ENCODE measurements at regions not wholly inside any gene's neighbourhood (a gene's known extent, or its start where the extent isn't known, plus 50 kb on each side); places are given as distances from the start of the nearest gene placed in this dataset.
"Not testable (repeated sequence)": the region's sequence is repeated elsewhere in the genome, so short reads cannot be mapped to it uniquely, and the experiment has no call there.

DNA sequence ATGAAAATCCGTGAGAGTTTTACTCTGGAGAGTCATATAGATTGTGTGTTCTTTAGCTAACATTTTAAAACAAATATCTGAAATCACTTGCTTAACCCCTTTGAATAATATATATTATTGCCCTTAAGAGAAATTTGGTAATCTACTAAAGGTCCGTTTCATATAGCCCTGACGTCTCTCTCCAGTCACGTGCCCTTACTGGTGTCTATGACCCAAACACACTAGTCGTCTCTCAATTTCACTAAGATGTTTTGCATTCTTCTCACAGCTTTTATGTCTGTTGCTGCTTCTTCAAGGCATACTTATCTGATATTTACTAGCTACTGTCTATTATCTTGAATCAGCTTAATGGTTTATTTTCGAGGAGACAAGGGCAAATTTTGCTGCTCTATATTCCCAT lies 409.9 kb downstream of the KCNJ18 start:
- POLR2A ChIA-PET: no interaction called here
- no peak overlapping the region for H3K4me3 ChIP-seq (ENCODE audit: low read depth, low read length)

DNA sequence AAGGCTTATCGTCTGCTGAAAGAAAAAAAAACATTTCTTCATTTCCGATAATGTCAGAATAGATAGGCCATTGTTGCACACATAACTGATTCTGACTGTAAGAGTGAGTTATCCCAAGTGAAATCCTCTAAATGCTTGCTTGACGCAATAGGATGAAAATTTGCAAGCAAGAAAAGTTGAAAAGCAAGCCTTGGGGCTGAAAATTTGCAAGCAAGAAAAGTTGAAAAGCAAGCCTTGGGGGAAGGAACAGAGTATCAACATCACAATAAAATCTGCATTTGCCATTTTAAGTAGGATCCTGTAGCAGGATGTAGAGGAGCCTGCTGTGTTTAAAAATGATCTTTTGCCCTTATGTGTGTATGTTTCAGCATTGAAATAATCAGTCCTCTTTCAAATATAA lies 424.4 kb downstream of the KCNJ18 start:
- POLR2A ChIA-PET, CTCF ChIA-PET: not testable (repeated sequence)

More for the DNA sequence above, 409.9 kb downstream of the KCNJ18 start:
- TF ChIP-seq, protein P1, sequence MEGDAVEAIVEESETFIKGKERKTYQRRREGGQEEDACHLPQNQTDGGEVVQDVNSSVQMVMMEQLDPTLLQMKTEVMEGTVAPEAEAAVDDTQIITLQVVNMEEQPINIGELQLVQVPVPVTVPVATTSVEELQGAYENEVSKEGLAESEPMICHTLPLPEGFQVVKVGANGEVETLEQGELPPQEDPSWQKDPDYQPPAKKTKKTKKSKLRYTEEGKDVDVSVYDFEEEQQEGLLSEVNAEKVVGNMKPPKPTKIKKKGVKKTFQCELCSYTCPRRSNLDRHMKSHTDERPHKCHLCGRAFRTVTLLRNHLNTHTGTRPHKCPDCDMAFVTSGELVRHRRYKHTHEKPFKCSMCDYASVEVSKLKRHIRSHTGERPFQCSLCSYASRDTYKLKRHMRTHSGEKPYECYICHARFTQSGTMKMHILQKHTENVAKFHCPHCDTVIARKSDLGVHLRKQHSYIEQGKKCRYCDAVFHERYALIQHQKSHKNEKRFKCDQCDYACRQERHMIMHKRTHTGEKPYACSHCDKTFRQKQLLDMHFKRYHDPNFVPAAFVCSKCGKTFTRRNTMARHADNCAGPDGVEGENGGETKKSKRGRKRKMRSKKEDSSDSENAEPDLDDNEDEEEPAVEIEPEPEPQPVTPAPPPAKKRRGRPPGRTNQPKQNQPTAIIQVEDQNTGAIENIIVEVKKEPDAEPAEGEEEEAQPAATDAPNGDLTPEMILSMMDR (IDR thresholded peaks at IDR 0.05; ENCODE audit: insufficient read depth, low read length, missing control alignments): no peak
- CTCF ChIA-PET: no interaction called here
- DNase-seq (ENCODE audit: low read depth, low spot score): no peak

DNA sequence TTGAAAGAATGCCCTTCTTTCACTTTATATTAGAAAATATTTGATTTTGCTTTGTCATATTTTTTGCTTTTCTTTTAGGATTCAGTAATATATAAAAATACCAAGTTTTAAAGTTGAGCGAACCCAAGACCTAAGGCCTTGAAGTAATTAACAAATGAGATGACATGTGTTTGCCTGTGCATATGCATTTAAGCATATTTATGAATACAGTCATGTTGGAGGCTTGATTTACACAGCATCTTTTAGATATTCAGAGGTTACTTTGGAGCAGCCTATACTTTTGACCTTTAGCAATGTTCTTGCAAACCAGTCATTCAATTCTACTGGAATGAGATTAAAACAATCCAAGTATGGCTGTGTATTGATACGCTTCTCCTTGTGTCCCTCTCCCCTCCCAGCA lies 425.1 kb downstream of the KCNJ18 start:
- H3K4me3 ChIP-seq (ENCODE audit: low read depth, low read length); DNase-seq (ENCODE audit: low read depth, low spot score); CTCF ChIA-PET; POLR2A ChIA-PET: not testable (repeated sequence)

More for the DNA sequence above, 424.4 kb downstream of the KCNJ18 start:
- not testable (repeated sequence) for H3K4me3 ChIP-seq (ENCODE audit: low read depth, low read length); DNase-seq (ENCODE audit: low read depth, low spot score)

DNA sequence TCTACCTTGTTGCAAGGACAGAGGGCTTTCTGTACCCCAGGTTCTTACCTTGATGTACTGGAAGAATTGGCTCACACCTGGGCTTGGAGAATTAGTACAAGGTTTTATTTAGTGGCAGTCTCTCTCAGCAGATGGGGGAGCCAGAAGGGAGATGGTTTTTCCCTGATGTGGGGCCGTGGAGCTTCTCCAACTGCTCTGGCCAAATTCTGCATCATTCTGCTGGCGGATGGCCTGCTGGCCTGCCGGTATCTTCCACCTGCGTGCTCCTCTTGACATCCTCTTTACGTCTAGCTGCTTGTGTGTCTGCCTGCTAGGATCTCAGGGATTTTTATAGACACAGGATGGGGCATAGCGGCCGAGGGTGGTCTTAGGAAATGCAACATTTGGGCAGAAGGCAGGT lies 426.7 kb downstream of the KCNJ18 start:
- H3K4me3 ChIP-seq (ENCODE audit: low read depth, low read length); DNase-seq (ENCODE audit: low read depth, low spot score); CTCF ChIA-PET; POLR2A ChIA-PET: not testable (repeated sequence)

DNA sequence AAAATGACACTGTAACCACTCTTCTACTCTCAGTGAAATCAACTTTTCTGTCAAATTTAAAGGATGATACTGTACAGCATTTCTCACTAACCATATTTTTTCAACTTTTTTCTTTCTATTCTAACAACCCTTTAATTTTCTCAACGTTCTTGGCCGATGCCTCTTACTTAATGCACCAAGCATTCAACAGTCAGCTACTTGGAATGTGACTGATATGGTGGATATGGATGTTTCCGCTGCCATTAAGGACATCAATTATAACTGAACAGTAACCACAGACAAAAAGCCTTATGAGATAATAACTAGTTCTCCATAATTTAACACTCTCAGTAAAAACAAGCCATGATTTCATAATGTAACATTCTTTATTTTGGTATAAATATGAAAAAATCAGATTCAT lies 427.4 kb downstream of the KCNJ18 start:
- CTCF ChIA-PET; H3K4me3 ChIP-seq (ENCODE audit: low read depth, low read length); POLR2A ChIA-PET; DNase-seq (ENCODE audit: low read depth, low spot score): not testable (repeated sequence)

DNA sequence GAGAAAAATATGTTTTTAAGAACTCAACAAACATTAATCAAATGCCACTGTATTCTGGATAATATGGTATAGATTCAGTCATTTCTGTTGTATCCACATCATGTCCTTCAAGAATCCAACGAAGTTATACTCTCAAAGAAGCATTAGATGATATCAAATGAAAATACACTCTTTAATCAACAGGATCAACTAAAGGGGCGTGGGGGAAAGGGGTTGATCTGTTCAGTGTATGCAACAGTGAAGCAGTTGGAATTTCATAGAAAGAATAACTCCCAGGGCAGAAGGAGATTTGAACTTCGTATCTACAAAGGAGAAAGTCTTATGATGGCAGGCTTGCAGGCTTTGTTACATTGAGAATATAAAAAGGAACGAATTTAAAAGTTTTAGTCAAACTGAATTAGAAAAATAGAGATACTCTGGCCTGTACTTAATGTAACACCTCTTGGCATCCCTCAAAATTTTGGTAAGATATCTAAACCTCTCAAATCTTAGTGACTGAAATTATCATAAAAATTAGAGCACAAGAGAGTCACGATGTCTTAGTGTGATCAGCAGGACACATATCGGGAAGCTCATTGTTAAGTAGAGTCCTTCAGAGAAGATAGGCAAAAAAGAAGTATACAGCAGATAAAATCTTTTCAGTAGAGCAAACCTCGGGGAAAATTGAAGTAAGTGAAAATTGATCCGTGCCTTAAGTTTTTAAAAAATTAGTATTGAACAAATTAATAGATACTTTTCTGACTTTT lies 431.4 kb downstream of the KCNJ18 start:
- TF ChIP-seq, protein P1 (IDR thresholded peaks at IDR 0.05; ENCODE audit: insufficient read depth, low read length, missing control alignments): no peak
- H3K4me3 ChIP-seq (ENCODE audit: low read depth, low read length): no peak overlapping the region
- ChIA-PET CTCF (no interaction called here), POLR2A (no interaction called here)
- no peak for DNase-seq (ENCODE audit: low read depth, low spot score)

DNA sequence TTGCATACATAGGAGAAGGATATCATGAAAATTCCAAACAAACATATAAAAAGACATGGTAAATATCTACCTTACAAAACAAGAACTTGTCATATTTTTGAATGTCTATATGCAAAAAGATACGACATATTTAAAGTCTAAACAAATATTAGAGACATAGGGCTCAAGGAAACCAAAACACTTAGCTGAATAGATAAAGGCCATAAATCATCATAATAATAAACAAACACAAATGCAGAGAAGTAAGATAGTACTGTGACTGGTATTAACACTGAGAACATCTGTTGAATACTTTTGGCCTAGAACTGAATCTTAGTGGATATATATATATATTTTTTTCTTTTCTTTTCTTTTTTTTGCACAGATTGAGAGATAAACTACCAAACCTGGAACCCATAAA lies 435.8 kb downstream of the KCNJ18 start:
- CTCF ChIA-PET: no interaction called here
- POLR2A ChIA-PET: no interaction called here
- TF ChIP-seq, protein P1 (IDR thresholded peaks at IDR 0.05; ENCODE audit: insufficient read depth, low read length, missing control alignments): no peak
- H3K4me3 ChIP-seq (ENCODE audit: low read depth, low read length): no peak overlapping the region
- no peak for DNase-seq (ENCODE audit: low read depth, low spot score)

DNA sequence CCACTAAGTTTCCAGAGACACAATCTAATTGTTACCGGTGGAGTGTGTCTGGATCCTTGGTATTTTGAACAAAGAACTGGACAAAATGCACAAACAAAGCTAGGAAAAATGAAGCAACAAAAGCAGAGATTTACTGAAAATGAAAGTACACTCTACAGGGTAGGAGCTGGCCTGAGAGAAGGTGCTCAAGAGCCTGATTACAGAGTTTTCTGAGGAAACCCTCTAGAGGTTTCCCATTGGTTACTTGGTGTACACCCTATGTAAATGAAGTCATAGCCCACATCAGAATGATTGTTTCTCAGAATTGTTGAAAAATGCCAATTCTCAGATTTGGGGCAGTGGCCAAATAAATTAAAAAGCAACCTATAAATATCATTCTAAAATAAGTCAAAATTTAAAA lies 436.4 kb downstream of the KCNJ18 start:
- no peak for DNase-seq (ENCODE audit: low read depth, low spot score)
- ChIA-PET CTCF (no interaction called here), POLR2A (no interaction called here)
- TF ChIP-seq, protein P1 (IDR thresholded peaks at IDR 0.05; ENCODE audit: insufficient read depth, low read length, missing control alignments): no peak
- no peak overlapping the region for H3K4me3 ChIP-seq (ENCODE audit: low read depth, low read length)

DNA sequence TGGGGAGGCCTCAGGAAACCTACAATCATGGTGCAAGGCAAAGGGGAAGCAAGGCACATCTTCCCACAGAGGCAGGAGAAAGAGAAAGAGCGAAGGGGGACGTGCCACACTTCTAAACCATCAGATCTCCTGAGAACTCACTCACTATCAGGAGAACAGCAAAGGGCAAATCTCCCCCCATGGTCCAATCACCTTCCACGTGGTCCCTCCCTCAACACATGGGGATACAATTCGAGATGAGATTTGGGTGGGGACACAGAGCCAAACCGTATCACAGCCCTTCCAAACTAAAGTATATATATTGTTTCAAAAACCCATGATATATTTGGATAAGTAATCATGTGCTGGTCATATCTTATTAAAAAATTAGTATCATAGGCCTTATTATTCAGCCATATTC lies 437.6 kb downstream of the KCNJ18 start:
- CTCF ChIA-PET; POLR2A ChIA-PET; H3K4me3 ChIP-seq (ENCODE audit: low read depth, low read length); DNase-seq (ENCODE audit: low read depth, low spot score): not testable (repeated sequence)
